Aorta (tissue), 5 donors: ENCODE measurements at regions not wholly inside any gene's neighbourhood (a gene's known extent, or its start where the extent isn't known, plus 50 kb on each side); places are given as distances from the start of the nearest gene placed in this dataset.

Experiments
- ATAC-seq: fragments of 200-7000 bp; cut with Tn5 transposase; one replicate; pipeline ENCODE4 v1.9.1; 2022; ENCODE audit warnings: moderate library complexity; ENCODE audit not compliant: low FRiP score
- DNase-seq, 2 donors: peaks; one replicate each; pipeline ENCODE4 v3.0.0-alpha.2; 2020
- H3K27ac ChIP-seq, 2 donors: one replicate each; pipeline ENCODE4 v1.5.1; 2013; ENCODE audit warnings: low read length in 2 of 2, mild to moderate bottlenecking in 2 of 2, moderate library complexity in 2 of 2, control low read depth in 1 of 2, inconsistent platforms in 1 of 2, low read depth in 1 of 2
- H3K27me3 ChIP-seq, 2 donors: one replicate each; pipeline ENCODE4 v1.6.1; 2013; ENCODE audit warnings: control low read depth in 1 of 2, low read length in 1 of 2, mild to moderate bottlenecking in 1 of 2, moderate library complexity in 1 of 2; ENCODE audit not compliant: insufficient read depth in 2 of 2, control insufficient read depth in 1 of 2
- H3K36me3 ChIP-seq, 2 donors: one replicate each; pipeline ENCODE4 v1.6.1; 2013; ENCODE audit warnings: control low read depth in 1 of 2, low read length in 1 of 2, mild to moderate bottlenecking in 1 of 2; ENCODE audit not compliant: insufficient read depth in 2 of 2, control insufficient read depth in 1 of 2
- H3K4me1 ChIP-seq, 2 donors: one replicate each; pipeline ENCODE4 v1.6.1; 2013; ENCODE audit warnings: low read length in 2 of 2, control low read depth in 1 of 2, mild to moderate bottlenecking in 1 of 2, moderate library complexity in 1 of 2; ENCODE audit not compliant: insufficient read depth in 2 of 2, control insufficient read depth in 1 of 2
- H3K4me3 ChIP-seq, 2 donors: one replicate each; pipeline ENCODE4 v1.5.1; 2013; ENCODE audit warnings: low read length in 2 of 2, control low read depth in 1 of 2, mild to moderate bottlenecking in 1 of 2
- H3K9me3 ChIP-seq: one replicate; pipeline ENCODE4 v1.6.1; 2013; ENCODE audit warnings: mild to moderate bottlenecking, low read length; ENCODE audit not compliant: control insufficient read depth
- WGBS, 2 donors: extraction: QIAGEN DNeasy Blood & Tissue Kit; methylation state at CpG; one replicate each; pipeline ENCODE4 v1.1.7; 2013; 5-methylcytosine and 5-hydroxymethylcytosine counted together
- intact Hi-C, 2 donors: fragments of 100-400 bp; cut with DNase I; formaldehyde crosslinking; loops; one replicate each; pipeline versions ENCODE4 v1.14.2 to v1.15.0; 2022
- donor health status: healthy with polysubstance abuse.
- donor health status: Bipolar disorder and iron deficiency.
- donor health status: DM: no; HTN: no; CAD: no.
- donor health status: DM: no; HTN: no; CAD: no.
- donor health status: DM: yes; HTN: yes; CAD: no.

DNA sequence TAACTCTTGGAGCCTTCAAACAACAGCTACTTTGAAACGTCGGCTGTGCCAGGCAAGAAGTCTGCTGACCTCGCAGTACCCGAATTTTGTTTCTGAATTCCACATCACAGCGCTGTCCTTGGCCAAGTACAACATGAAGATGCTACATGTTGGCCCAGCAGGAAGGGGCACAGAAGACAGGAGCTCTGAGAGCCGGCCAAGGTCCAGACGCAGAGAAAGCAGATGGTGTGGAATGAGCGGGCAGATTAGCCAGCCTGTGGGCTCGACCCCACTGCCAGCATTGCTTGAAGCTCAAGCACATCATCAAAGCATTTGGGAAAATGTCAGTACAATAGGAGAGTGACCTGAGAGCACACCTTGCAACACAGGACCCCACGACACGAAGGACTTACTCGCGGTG is 64.5 kb downstream of the FZD10 start:
- Histone ChIP-seq H3K27ac (no peak overlapping the region), H3K36me3 (no peaks in the 10 kb centered on the region), H3K27me3 (no peaks in the 10 kb centered on the region), H3K4me3 (no peak overlapping the region), H3K4me1 (no peaks in the 10 kb centered on the region), H3K9me3 (peaks cover 4% of the 10 kb centered on the region)
- ATAC-seq, result no peak
- DNase-seq, result no peak
- WGBS, 2 donors, result 80 to 82% methylated on average over 13 of the region's 13 CpGs
- intact Hi-C loops, result no loop called here

DNA sequence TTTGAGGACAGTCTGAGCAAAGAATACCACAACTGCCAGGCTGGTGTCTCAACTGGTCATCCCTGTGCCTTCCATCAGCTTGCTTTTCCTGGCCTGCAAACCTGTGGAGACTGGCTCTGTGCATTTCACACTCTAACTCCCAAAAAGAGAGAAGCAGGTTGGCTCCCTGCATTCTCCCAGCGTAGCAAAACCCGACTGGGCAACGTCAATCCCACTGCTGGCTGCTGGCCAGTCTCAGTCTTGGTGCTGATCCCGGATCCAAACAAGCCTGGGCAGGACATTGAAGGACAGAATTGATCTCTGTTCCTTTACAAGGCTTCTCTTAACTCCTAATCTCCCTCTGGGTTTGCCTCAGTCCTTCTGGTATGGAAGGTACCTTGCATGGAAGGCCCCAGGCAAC is 65.4 kb downstream of the FZD10 start:
- Histone ChIP-seq H3K4me1 (no peaks in the 10 kb centered on the region), H3K27me3 (no peaks in the 10 kb centered on the region), H3K27ac (no peak overlapping the region), H3K36me3 (no peaks in the 10 kb centered on the region), H3K9me3 (peaks cover 3% of the 10 kb centered on the region), H3K4me3 (no peak overlapping the region)
- intact Hi-C loops, result no loop called here
- ATAC-seq, result no peak
- DNase-seq, result no peak
- 19 to 20% methylated on average over 4 of the region's 4 CpGs for WGBS, 2 donors

GRCh38 chr12:130236446-130236845 is 74.2 kb downstream of the FZD10 start:
- DNase-seq (no peak), ATAC-seq (no peak)
- intact Hi-C loops, result no loop called here
- no peaks in the 10 kb centered on the region for H3K4me1 ChIP-seq
- WGBS, 2 donors, result 79 to 84% methylated on average over 9 of the region's 9 CpGs
- H3K4me3 ChIP-seq, result no peak overlapping the region
- H3K36me3 ChIP-seq, result no peaks in the 10 kb centered on the region
- H3K9me3 ChIP-seq, result peaks cover 2% of the 10 kb centered on the region
- H3K27ac ChIP-seq, result no peak overlapping the region
- no peaks in the 10 kb centered on the region for H3K27me3 ChIP-seq

GRCh38 chr12:130240831-130241590 is 78.7 kb downstream of the FZD10 start:
- 52 to 56% methylated on average over 13 of the region's 13 CpGs for WGBS, 2 donors
- no peak for ATAC-seq
- DNase-seq, result no peak
- no peaks in the 10 kb centered on the region for H3K4me1 ChIP-seq
- no peaks in the 10 kb centered on the region for H3K27me3 ChIP-seq
- H3K27ac ChIP-seq, result no peak overlapping the region
- intact Hi-C loops, result no loop called here
- no peaks in the 10 kb centered on the region for H3K9me3 ChIP-seq
- no peaks in the 10 kb centered on the region for H3K36me3 ChIP-seq
- H3K4me3 ChIP-seq, result no peak overlapping the region

DNA sequence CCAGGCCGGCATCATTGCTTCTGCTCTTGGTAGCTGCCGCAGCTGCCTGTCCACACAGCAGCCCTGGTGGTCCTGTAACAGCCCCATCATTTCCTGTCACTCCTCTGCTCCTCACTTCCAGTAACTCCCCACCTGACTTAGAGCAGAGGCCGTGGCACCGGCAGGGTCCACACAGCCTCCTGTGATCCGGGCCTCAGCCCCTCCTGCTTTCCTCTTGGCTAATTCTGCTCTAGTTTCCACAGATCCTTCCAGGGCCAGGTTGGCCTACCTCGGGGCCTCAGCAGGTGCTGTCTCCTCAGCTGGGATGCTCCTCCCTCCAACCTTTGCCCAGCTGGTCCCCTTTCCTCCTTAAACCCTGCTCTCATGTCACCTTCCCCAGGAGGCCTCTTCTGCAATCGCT is 80.2 kb downstream of the FZD10 start:
- H3K4me1 ChIP-seq, result no peaks in the 10 kb centered on the region
- no peaks in the 10 kb centered on the region for H3K9me3 ChIP-seq
- ATAC-seq, result no peak
- no peak overlapping the region for H3K27ac ChIP-seq
- H3K27me3 ChIP-seq, result no peaks in the 10 kb centered on the region
- no peaks in the 10 kb centered on the region for H3K36me3 ChIP-seq
- no peak for DNase-seq
- no peak overlapping the region for H3K4me3 ChIP-seq
- intact Hi-C loops, result no loop called here
- WGBS, 2 donors, result 80 to 87% methylated on average over 7 of the region's 7 CpGs

DNA sequence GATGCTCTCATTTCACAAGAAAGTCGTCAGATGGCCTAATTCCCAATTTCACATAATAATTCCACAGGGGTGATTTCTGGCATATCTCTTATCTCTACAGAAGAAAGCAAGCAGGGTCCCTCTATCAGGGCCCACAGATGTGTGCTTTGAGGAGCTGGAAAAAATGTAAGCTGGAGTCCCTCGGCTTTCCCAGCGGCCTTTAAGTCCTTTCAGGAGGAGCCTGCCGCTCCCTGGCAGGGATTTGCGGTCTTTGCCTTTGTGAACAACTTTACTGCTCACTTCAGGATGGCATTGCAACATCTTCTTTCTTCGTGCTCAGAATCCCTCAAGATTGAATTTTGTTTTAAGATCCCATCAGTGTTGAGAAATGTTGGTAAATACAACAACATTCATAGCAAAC is 83.0 kb downstream of the FZD10 start:
- Histone ChIP-seq H3K9me3 (no peaks in the 10 kb centered on the region), H3K36me3 (no peaks in the 10 kb centered on the region), H3K27me3 (no peaks in the 10 kb centered on the region), H3K27ac (no peak overlapping the region), H3K4me3 (no peak overlapping the region), H3K4me1 (no peaks in the 10 kb centered on the region)
- 69% methylated on average over 6 of the region's 6 CpGs for WGBS, 2 donors
- DNase-seq (no peak), ATAC-seq (no peak)
- intact Hi-C loops, result no loop called here

DNA sequence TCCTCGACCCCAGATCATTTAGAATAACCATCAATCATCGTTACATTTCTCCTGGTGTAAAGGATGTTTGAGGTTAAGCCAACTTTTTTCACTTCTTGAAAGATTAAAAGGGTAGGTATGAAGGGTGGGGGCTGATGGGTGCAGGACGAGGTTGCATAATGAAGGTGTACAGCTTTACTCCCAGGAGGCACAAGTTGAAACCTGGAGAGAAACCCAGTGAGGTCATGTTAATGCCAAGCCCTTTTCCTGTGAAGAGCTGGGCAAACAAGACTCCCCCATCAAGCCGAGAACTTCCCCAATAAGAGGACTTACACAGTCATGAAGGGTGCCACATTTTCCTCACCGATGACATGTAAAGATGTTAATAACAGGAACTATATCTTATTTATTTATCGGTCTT is 84.3 kb downstream of the FZD10 start:
- Histone ChIP-seq H3K27ac (no peak overlapping the region), H3K9me3 (no peaks in the 10 kb centered on the region), H3K4me1 (no peaks in the 10 kb centered on the region), H3K36me3 (no peaks in the 10 kb centered on the region), H3K4me3 (no peak overlapping the region), H3K27me3 (no peaks in the 10 kb centered on the region)
- ATAC-seq (no peak), DNase-seq (no peak)
- intact Hi-C loops, result no loop called here
- 72% methylated on average over 6 of the region's 6 CpGs for WGBS, 2 donors

GRCh38 chr12:130247634-130248237 is 85.5 kb downstream of the FZD10 start:
- 68 to 72% methylated on average over 4 of the region's 4 CpGs for WGBS, 2 donors
- Histone ChIP-seq H3K27ac (no peak overlapping the region), H3K4me1 (no peaks in the 10 kb centered on the region), H3K36me3 (no peaks in the 10 kb centered on the region), H3K27me3 (no peaks in the 10 kb centered on the region), H3K4me3 (no peak overlapping the region), H3K9me3 (no peaks in the 10 kb centered on the region)
- no peak for ATAC-seq
- DNase-seq, result no peak
- intact Hi-C loops, result no loop called here

DNA sequence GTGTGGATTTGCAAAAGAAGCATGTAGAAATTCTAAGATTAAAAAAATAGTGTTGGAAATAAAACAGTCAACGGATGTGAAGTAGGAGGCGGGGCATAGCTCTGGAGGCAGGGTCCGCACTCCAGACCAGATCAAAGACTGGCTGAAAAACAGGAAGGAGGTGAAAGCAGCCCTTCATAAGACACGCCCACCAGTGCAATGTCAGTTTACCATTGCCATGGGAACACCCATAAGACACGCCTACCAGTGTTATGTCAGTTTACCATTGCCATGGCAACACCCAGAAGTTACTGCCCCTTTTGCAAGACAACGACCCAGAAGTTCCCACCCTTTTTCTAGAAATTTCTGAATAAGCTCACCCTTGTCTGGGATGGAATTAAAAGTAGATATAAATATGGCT is 87.1 kb downstream of the FZD10 start:
- Histone ChIP-seq H3K27ac (no peak overlapping the region), H3K9me3 (no peaks in the 10 kb centered on the region), H3K4me1 (no peaks in the 10 kb centered on the region), H3K27me3 (no peaks in the 10 kb centered on the region), H3K36me3 (no peaks in the 10 kb centered on the region), H3K4me3 (no peak overlapping the region)
- intact Hi-C loops, result no loop called here
- DNase-seq (no peak), ATAC-seq (no peak)
- WGBS, 2 donors, result 74 to 79% methylated on average over 6 of the region's 6 CpGs
